Large intestine (tissue), 3 donors: ENCODE measurements at regions not wholly inside any gene's neighbourhood (a gene's known extent, or its start where the extent isn't known, plus 50 kb on each side); places are given as distances from the start of the nearest gene placed in this dataset.

ENCODE experiments used
- DNase-seq, 2 donors: peaks; one replicate each; pipeline versions ENCODE4 v3.0.0 to v3.0.0-alpha.2; 2013
- H3K27ac ChIP-seq: one replicate; pipeline ENCODE4 v1.5.1; 2013; ENCODE audit warnings: low read length
- H3K27me3 ChIP-seq: 2 replicates; pipeline ENCODE4 v1.6.1; 2013; ENCODE audit warnings: low read length; ENCODE audit not compliant: control insufficient read depth, insufficient read depth
- H3K36me3 ChIP-seq: 2 replicates; pipeline ENCODE4 v1.6.1; 2013; ENCODE audit warnings: low read length; ENCODE audit not compliant: control insufficient read depth, insufficient read depth
- H3K4me1 ChIP-seq: one replicate; pipeline ENCODE4 v1.6.1; 2013; ENCODE audit warnings: low read length; ENCODE audit not compliant: control insufficient read depth, insufficient read depth
- H3K4me3 ChIP-seq: one replicate; pipeline ENCODE4 v1.5.1; 2013; ENCODE audit warnings: low read length
- H3K9me3 ChIP-seq: one replicate; pipeline ENCODE4 v1.6.1; 2013; ENCODE audit warnings: mild to moderate bottlenecking, low read depth, low read length, moderate library complexity; ENCODE audit not compliant: control insufficient read depth
- WGBS: methylation state at CpG from one replicate; pipeline ENCODE4 v1.1.5; 2013; ENCODE audit warnings: low lambda C conversion rate; ENCODE audit not compliant: insufficient coverage; 5-methylcytosine and 5-hydroxymethylcytosine counted together

DNA sequence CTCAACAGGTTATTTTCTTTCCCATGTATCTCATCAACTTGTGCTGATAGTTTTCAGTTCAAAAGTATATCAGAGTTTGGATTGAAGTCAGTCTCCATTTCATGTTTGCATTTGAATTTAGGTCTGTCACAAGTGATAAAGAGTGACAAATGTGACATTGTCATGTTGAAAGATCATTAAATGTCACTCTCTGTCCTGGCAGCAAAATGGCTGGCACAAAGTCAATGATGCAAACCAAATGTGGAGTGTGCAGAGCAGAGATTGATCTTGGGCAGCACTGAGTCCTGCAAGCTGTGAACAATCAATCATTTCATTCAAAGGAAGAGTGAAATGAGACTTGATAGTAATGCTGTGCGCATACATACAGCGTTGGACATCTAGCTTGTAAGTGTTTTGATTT lies 421.8 kb upstream of the CDH7 start:
- Histone ChIP-seq H3K4me3 (no peak overlapping the region), H3K27me3 (no peaks in the 10 kb centered on the region), H3K27ac (no peak overlapping the region), H3K36me3 (no peaks in the 10 kb centered on the region), H3K4me1 (no peaks in the 10 kb centered on the region), H3K9me3 (no peaks in the 10 kb centered on the region)
- no CpG with 5 or more reads among the region's 2 CpGs for WGBS
- DNase-seq = no peak

DNA sequence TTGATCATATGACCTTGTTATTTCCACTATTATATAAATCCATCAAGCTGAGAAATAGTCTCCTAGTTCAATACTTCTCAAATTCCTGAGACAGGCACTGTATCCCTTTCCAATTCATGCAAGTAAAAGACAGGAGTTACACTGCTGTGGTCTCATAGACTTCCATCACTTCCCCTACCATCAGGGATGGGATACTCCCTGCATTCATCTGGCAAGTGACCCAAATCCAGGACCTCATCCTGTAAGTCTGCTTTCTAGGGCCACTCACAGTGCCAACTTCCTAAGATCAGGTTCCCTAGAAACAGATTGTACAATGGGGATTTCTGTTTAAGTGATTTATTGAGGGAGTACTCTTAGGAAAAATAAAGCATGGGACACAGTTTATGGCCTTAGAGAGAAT lies 424.0 kb upstream of the CDH7 start:
- H3K36me3 ChIP-seq = no peaks in the 10 kb centered on the region
- H3K27me3 ChIP-seq = no peaks in the 10 kb centered on the region
- no peak overlapping the region for H3K27ac ChIP-seq
- H3K4me1 ChIP-seq = no peaks in the 10 kb centered on the region
- no peak overlapping the region for H3K4me3 ChIP-seq
- no peaks in the 10 kb centered on the region for H3K9me3 ChIP-seq
- no peak for DNase-seq

DNA sequence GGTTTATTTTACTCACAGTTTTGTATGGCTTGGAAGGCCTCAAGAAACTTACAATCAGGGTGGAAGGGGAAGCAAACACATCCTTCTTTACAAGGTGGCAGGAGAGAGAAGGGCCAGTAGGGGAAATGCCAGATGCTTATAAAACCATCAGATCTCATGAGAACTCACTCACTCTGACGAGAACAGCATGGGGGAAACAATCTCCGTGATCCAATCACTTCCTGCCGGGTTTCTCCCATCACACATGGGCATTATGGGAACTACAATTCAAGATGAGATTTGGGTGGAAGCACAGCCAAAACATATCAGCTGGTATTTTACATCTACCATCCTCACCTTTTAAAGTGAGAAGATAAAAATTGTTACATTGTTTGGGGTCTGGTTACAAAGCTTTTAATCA lies 427.9 kb upstream of the CDH7 start:
- H3K9me3 ChIP-seq = no peaks in the 10 kb centered on the region
- no peak overlapping the region for H3K27ac ChIP-seq
- DNase-seq = no peak
- H3K4me1 ChIP-seq = no peaks in the 10 kb centered on the region
- WGBS = 77% methylated on average over 3 of the region's 3 CpGs
- no peak overlapping the region for H3K4me3 ChIP-seq
- no peaks in the 10 kb centered on the region for H3K27me3 ChIP-seq
- no peaks in the 10 kb centered on the region for H3K36me3 ChIP-seq

DNA sequence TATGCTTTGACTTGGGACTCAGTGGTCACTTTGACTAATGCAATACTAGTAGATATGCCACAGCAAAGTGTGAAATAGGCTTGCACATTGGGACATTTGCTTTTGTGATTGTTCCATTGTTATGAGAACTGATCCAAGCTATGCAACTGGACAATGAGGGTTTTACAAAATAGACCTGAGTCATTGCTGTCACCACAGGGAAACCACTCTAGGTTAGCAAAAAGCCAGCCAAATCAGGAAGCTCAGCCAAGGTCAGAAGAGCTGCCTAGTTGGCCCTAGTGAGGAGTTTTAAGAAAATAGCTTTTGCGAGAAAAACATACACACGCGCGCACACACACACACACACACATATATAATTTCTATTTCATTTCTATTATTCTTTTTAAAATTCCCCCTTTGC lies 452.4 kb upstream of the CDH7 start:
- no peaks in the 10 kb centered on the region for H3K9me3 ChIP-seq
- no peak overlapping the region for H3K27ac ChIP-seq
- H3K36me3 ChIP-seq = no peaks in the 10 kb centered on the region
- DNase-seq = no peak
- WGBS = no CpG with 5 or more reads among the region's 4 CpGs
- H3K4me1 ChIP-seq = no peaks in the 10 kb centered on the region
- H3K27me3 ChIP-seq = no peaks in the 10 kb centered on the region
- H3K4me3 ChIP-seq = no peak overlapping the region

DNA sequence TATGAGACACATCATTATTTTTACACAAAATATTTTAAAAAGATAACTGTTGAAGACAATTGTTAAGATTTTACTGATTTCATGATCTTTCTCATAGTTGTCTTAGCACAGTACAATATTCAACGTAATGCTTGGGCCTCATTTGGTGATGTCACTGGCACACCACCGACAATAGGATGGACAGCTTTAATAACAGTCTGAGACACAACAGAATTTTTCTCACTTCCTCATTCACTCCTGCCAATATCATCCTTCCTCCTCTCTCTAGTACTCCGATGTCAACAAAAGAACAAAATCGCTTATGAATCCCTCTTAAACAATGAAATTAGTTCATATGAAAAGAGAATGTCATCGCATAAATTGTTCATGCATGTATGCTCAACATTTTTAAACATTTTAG lies 461.9 kb upstream of the CDH7 start:
- Histone ChIP-seq H3K9me3 (no peaks in the 10 kb centered on the region), H3K4me3 (no peak overlapping the region), H3K27ac (no peak overlapping the region), H3K36me3 (no peaks in the 10 kb centered on the region), H3K27me3 (no peaks in the 10 kb centered on the region), H3K4me1 (no peaks in the 10 kb centered on the region)
- 100% methylated on average over 2 of the region's 5 CpGs for WGBS
- no peak for DNase-seq

DNA sequence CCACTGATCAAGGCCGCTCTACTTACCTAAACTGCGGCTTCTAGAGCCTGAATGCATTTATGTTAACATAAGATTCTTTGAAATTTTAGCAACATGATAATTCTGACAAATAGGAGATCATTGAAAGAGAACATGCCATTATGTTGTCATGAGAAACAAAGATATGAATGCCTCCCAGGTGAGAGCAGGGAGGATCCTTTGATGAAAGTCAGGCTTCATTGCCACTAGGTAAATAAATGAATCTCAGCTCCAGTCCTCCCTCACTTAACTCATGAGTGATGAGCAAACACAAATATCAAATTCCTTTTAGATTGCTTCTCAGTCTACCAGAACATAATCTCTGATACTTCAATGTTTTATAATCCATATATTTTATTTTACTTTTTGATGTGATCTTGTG lies 463.2 kb upstream of the CDH7 start:
- no peak for DNase-seq
- H3K4me3 ChIP-seq = no peak overlapping the region
- no peaks in the 10 kb centered on the region for H3K36me3 ChIP-seq
- no peak overlapping the region for H3K27ac ChIP-seq
- no CpG with 5 or more reads among the region's 2 CpGs for WGBS
- H3K4me1 ChIP-seq = no peaks in the 10 kb centered on the region
- no peaks in the 10 kb centered on the region for H3K9me3 ChIP-seq
- H3K27me3 ChIP-seq = no peaks in the 10 kb centered on the region

DNA sequence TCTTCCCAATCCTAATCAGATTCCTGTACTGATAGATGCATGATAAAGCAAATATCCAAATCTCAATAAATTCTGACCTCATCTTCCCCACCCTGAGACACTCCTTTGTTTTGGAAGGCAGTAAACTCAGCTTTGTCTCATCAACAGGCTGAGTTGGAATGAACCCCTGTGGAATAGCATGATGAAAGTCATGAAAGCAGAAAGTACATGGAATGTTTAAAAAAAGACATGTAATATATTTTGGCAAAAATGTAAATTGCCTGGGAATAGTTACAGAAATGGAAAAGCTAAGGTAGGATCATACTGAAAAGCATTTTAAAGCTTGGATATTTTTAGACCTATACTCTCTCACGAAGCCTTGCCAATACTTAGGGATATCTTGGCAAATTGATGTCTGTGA lies 468.7 kb upstream of the CDH7 start:
- Histone ChIP-seq H3K9me3 (no peaks in the 10 kb centered on the region), H3K27me3 (no peaks in the 10 kb centered on the region), H3K36me3 (no peaks in the 10 kb centered on the region), H3K27ac (no peak overlapping the region), H3K4me3 (no peak overlapping the region), H3K4me1 (no peaks in the 10 kb centered on the region)
- no peak for DNase-seq
- no CpG with 5 or more reads among the region's 1 CpG for WGBS

DNA sequence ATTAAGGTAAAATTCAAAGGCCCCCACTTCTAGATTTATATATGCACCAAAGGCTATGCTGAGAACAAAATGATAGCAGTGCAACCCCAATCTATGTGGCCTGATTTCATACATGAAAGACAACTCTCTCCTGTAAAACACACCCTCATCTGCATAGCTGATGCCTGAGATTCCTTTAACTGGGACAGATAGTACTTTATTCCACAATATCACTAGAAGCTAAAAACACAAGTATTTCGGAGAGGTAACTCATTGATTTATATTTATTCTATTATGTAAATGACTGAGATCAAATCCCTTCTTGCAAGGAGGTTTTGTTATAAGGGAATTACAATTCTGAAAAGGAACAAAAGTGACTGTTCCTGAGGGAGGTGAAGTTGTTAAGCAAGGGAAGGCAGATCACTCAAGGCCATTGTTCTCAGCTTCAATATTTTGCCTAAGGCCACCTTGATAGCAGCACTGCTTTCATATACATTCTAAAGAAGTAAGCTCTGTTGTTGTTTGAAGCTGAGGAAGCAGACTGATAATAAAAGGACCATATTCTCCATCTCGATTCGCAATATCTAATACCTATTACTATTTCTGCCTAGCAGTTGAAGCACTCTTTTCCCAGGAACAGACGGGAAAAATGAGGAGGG lies 471.0 kb upstream of the CDH7 start:
- no peak for DNase-seq
- Histone ChIP-seq H3K4me3 (no peak overlapping the region), H3K9me3 (no peaks in the 10 kb centered on the region), H3K27me3 (no peaks in the 10 kb centered on the region), H3K4me1 (no peaks in the 10 kb centered on the region), H3K36me3 (no peaks in the 10 kb centered on the region), H3K27ac (no peak overlapping the region)
- 71% methylated on average over 1 of the region's 4 CpGs for WGBS

DNA sequence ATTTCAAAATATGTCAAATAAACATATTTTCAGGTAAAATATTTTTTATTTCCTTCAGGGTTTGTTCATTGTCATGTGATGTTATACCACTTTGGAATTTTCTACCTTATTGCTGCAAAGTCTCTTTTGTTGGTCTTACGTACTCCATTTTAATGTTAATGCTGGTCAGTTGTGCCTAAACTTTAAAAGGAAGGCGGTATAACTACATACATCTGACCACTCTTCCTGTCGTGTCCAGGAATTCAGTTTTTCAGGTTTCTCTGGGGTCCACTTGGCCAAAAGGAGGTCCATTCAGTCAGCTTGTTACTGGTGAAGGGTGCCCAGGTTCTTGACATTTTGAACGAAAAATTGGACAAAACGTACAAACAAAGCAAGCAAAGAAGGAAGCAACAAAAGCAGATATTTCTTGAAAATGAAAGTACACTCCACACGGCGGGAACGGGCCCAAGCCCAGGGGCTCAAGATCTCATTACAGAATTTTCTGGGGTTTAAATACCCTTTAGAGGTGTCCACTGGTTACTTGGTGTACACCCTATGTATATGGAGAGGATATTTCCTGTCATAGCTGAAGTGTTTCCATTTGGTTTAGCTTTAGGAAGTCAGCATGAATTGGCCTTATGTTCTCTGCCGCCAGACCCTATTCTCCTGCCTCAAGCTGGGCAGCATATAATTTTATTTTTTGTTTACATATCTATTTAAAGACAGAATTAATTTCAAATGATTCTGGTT lies 471.7 kb upstream of the CDH7 start:
- 95% methylated on average over 4 of the region's 9 CpGs for WGBS
- Histone ChIP-seq H3K27me3 (no peaks in the 10 kb centered on the region), H3K27ac (no peak overlapping the region), H3K9me3 (no peaks in the 10 kb centered on the region), H3K4me3 (no peak overlapping the region), H3K4me1 (no peaks in the 10 kb centered on the region), H3K36me3 (no peaks in the 10 kb centered on the region)
- no peak for DNase-seq

DNA sequence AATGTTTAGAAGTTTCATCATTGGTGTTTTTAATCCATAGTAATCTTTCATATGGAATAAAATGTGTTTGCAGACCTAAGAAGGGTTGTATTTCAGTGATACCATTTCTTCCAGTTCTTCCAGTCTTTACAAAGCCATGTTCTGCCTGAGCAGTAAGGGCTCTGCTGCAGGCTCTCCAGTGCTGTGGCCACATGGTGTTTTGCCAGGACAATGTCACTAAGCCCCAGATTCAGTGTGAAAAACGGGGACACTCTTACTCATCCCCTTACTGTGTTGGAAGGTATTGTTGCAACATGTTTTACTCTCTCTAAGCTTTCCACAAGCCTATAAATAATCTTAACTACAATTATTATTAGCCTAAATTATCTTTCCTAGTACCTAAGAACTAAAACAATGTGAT lies 481.4 kb upstream of the CDH7 start:
- no CpG with 5 or more reads among the region's 1 CpG for WGBS
- H3K36me3 ChIP-seq = no peaks in the 10 kb centered on the region
- H3K27ac ChIP-seq = no peak overlapping the region
- H3K4me1 ChIP-seq = no peaks in the 10 kb centered on the region
- no peaks in the 10 kb centered on the region for H3K9me3 ChIP-seq
- no peak overlapping the region for H3K4me3 ChIP-seq
- no peaks in the 10 kb centered on the region for H3K27me3 ChIP-seq
- no peak for DNase-seq

DNA sequence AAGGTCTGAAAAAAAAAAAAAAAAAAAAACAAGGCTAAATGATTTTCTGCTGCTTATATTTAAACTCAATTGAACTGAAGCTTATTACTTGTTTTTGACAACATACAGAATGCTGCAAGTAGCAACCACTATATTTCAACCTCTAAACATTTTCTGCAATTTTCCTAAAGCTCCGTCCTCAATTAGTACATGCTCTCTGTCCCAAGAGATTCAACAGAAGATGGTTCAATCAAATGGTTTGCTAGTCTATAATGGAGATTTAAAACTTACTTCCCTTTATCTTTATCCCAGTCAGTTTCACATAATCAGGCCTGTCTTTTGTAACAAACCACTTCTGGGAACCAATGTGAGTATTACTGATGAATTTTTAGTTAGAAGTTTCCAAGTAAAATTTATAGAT lies 485.1 kb upstream of the CDH7 start:
- no peak for DNase-seq

More for the DNA sequence above, 485.1 kb upstream of the CDH7 start:
- Histone ChIP-seq H3K27me3 (no peaks in the 10 kb centered on the region), H3K4me3 (no peak overlapping the region), H3K9me3 (no peaks in the 10 kb centered on the region), H3K4me1 (no peaks in the 10 kb centered on the region), H3K27ac (no peak overlapping the region), H3K36me3 (no peaks in the 10 kb centered on the region)
- WGBS = no CpG with 5 or more reads among the region's 1 CpG
